ENCODE measurements at regions not wholly inside any gene's neighbourhood (a gene's known extent, or its start where the extent isn't known, plus 50 kb on each side); places are given as distances from the start of the nearest gene placed in this dataset.

- TF ChIP-seq CTCF (conservative IDR thresholded peaks at IDR 0.05 in 1 of 2, IDR thresholded peaks at IDR 0.05 in 1 of 2; ENCODE audit: low read depth in 1 of 2, low read length in 2 of 2) (no peak), EZH2 (IDR thresholded peaks at IDR 0.05; ENCODE audit: low read length, missing control alignments) (no peak)
These were observed 57.1 kb upstream of the NKAP start for GRCh38 chrX:120000490-120001246.

Data from fibroblast of lung (primary cell).